NCI-H748 (cell line): ENCODE measurements at regions not wholly inside any gene's neighbourhood (a gene's known extent, or its start where the extent isn't known, plus 50 kb on each side); places are given as distances from the start of the nearest gene placed in this dataset.
"Not testable (repeated sequence)": the region's sequence is repeated elsewhere in the genome, so short reads cannot be mapped to it uniquely, and the experiment has no call there.

Experiments
- DNase-seq: peaks from one replicate; lab custom pipeline; 2025; ENCODE audit not compliant: unreplicated experiment; lab: John Stamatoyannopoulos, UW

- no peak for DNase-seq
Observed at GRCh38 chr21:34271189-34271851, 92.5 kb upstream of the KCNE2 start.

GRCh38 chr21:34272321-34272720, 91.5 kb upstream of the KCNE2 start:
- no peak for DNase-seq

GRCh38 chr21:34274001-34274400, 89.8 kb upstream of the KCNE2 start:
- DNase-seq = no peak

- no peak for DNase-seq
Observed at GRCh38 chr21:34276711-34277425, 86.9 kb upstream of the KCNE2 start.

GRCh38 chr21:34278451-34278850, 85.4 kb upstream of the KCNE2 start:
- DNase-seq = no peak

- DNase-seq = no peak
Observed at GRCh38 chr21:34279285-34279684, 84.5 kb upstream of the KCNE2 start.

GRCh38 chr21:34279883-34280282, 83.9 kb upstream of the KCNE2 start:
- no peak for DNase-seq

GRCh38 chr21:34280389-34280795, 83.4 kb upstream of the KCNE2 start:
- DNase-seq = no peak

GRCh38 chr21:34280959-34281358, 82.8 kb upstream of the KCNE2 start:
- DNase-seq = no peak

- no peak for DNase-seq
Observed at GRCh38 chr21:34282223-34282622, 81.6 kb upstream of the KCNE2 start.

GRCh38 chr21:34284666-34285065, 79.1 kb upstream of the KCNE2 start:
- peak; percentile 3 for DNase-seq

- not testable (repeated sequence) for DNase-seq
Observed at GRCh38 chr21:34288042-34288441, 75.8 kb upstream of the KCNE2 start.

- DNase-seq = no peak
Observed at GRCh38 chr21:34289856-34290255, 74.0 kb upstream of the KCNE2 start.

GRCh38 chr21:34296878-34297277, 66.9 kb upstream of the KCNE2 start:
- no peak for DNase-seq

- no peak for DNase-seq
Observed at GRCh38 chr21:34298534-34299167, 65.2 kb upstream of the KCNE2 start.

GRCh38 chr21:34299168-34299539, 64.7 kb upstream of the KCNE2 start:
- DNase-seq = no peak

- DNase-seq = no peak
Observed at GRCh38 chr21:34302521-34302920, 61.3 kb upstream of the KCNE2 start.

- no peak for DNase-seq
Observed at GRCh38 chr21:34305605-34306604, 57.9 kb upstream of the KCNE2 start.

GRCh38 chr21:34307991-34308532, 55.7 kb upstream of the KCNE2 start:
- DNase-seq = no peak

- DNase-seq = no peak
Observed at GRCh38 chr21:34311561-34312330, 52.1 kb upstream of the KCNE2 start.
